PFSK-1 (cell line): ENCODE measurements at regions not wholly inside any gene's neighbourhood (a gene's known extent, or its start where the extent isn't known, plus 50 kb on each side); places are given as distances from the start of the nearest gene placed in this dataset.

Experiments
- FOXP2 ChIP-seq: optimal IDR thresholded peaks from 2 replicates; pipeline ENCODE3; 2011; ENCODE audit warnings: borderline replicate concordance, control low read depth, inconsistent platforms; ENCODE audit not compliant: insufficient read depth; ENCODE audit errors: extremely low read length, extremely low read depth
- POLR2AphosphoS5 ChIP-seq: IDR thresholded peaks from 2 replicates; pipeline ENCODE4 v1.6.1; 2012; ENCODE audit warnings: low read depth, mild to moderate bottlenecking, control low read depth, low read length, moderate library complexity
- SIN3A ChIP-seq: IDR thresholded peaks from 2 replicates; pipeline ENCODE4 v1.6.1; 2012; ENCODE audit warnings: mild to moderate bottlenecking, low read length, moderate library complexity, borderline replicate concordance; ENCODE audit not compliant: insufficient read depth
- TAF1 ChIP-seq: IDR thresholded peaks from 2 replicates; pipeline ENCODE4 v1.6.1; 2012; ENCODE audit warnings: low read length, control low read depth, borderline replicate concordance; ENCODE audit not compliant: insufficient read depth
- TF ChIP-seq, protein P1 (sequence below), 2 experiments: IDR thresholded peaks; 2 replicates each; pipeline versions ENCODE4 v1.6.1 to v1.8.0; 2011 to 2012; ENCODE audit warnings: low read depth in 2 of 2, low read length in 2 of 2, control low read depth in 1 of 2, inconsistent platforms in 1 of 2, mild to moderate bottlenecking in 1 of 2, moderate library complexity in 1 of 2; ENCODE audit not compliant: insufficient read depth in 1 of 2

DNA sequence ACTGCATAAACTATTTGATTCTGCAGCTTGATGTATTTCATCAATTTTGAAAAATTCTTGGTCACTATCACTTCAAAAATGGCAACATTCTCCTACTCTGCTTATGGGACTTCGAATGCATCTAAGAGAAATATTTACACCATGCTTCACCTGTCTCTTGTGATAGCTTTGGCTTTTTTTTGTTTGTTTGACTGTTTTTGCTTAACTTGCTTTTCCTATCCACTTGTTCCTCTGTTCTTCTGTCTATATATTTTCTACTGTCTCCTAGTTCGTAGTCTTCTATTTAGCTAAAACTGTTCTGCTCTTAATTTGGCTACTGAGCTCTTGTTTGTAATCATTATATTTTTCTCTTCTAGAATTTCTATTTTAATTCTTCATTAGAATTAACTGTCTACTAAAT lies 94.4 kb downstream of the INHBA start:
- no peak for TF ChIP-seq FOXP2
- no peak for TF ChIP-seq SIN3A
- TF ChIP-seq POLR2AphosphoS5 = no peak

DNA sequence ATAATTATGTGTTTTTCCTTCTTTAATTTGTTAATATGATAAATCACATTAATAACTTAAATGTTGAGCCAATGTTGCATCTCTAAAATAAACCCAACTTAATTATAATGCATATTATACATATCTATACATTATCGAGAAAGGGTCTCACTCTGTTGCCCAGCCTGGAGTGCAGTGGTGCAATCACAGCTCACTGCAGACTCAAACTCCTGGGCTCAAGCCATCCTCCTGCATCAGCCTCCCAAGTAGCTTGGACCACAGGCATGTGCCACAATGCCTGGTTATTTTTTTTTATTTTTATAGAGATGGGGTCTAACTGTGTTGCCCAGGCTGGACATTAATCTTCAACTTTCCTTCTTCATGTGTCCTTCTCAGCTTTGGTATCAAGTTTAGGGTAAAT lies 98.9 kb downstream of the INHBA start:
- TF ChIP-seq TAF1 (no peak), FOXP2 (no peak), POLR2AphosphoS5 (no peak), SIN3A (no peak)
- TF ChIP-seq, protein P1, sequence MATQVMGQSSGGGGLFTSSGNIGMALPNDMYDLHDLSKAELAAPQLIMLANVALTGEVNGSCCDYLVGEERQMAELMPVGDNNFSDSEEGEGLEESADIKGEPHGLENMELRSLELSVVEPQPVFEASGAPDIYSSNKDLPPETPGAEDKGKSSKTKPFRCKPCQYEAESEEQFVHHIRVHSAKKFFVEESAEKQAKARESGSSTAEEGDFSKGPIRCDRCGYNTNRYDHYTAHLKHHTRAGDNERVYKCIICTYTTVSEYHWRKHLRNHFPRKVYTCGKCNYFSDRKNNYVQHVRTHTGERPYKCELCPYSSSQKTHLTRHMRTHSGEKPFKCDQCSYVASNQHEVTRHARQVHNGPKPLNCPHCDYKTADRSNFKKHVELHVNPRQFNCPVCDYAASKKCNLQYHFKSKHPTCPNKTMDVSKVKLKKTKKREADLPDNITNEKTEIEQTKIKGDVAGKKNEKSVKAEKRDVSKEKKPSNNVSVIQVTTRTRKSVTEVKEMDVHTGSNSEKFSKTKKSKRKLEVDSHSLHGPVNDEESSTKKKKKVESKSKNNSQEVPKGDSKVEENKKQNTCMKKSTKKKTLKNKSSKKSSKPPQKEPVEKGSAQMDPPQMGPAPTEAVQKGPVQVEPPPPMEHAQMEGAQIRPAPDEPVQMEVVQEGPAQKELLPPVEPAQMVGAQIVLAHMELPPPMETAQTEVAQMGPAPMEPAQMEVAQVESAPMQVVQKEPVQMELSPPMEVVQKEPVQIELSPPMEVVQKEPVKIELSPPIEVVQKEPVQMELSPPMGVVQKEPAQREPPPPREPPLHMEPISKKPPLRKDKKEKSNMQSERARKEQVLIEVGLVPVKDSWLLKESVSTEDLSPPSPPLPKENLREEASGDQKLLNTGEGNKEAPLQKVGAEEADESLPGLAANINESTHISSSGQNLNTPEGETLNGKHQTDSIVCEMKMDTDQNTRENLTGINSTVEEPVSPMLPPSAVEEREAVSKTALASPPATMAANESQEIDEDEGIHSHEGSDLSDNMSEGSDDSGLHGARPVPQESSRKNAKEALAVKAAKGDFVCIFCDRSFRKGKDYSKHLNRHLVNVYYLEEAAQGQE (IDR thresholded peaks at IDR 0.05; ENCODE audit: insufficient read depth in 1 of 2, low read depth in 2 of 2, low read length in 2 of 2) = no peak

DNA sequence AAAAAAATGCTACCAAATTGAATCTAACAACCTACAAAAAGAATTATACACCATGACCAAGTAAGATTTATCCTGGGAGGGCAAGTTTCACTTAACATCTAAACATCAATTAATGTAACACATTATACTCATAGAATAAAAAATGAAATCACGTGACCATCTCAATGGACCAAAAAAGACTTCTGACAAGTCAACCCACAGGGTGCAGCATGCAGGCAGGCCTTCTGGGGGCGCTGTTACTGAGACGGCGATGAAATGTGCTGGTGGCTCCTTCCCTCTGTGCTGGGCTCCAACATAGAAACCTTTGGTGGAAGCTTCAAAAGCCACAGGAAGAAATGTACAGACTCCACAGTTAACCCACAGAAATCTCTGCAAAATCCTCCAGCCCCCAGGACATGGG lies 103.1 kb downstream of the INHBA start:
- TF ChIP-seq, protein P1 (IDR thresholded peaks at IDR 0.05; ENCODE audit: insufficient read depth in 1 of 2, low read depth in 2 of 2, low read length in 2 of 2) = no peak
- TF ChIP-seq POLR2AphosphoS5 (no peak), TAF1 (no peak), SIN3A (no peak), FOXP2 (no peak)

DNA sequence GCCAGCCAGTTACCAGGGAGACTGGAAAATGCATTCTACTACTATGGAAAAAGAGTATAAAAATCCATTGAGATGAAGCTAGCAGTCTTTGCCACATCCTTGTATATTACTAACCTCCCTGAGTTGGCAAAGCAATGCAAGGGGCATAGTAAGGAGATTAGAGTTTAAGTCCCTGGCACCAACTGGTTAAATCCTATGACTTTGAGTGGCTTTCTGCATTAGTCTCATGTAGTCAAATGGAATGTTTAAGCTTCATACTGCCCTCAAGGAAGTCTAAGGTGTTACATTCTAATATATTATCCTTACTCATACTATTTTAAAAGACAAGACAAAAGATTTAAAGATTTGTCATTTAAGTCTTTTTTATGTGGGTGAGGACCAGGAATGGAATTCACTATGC lies 110.1 kb downstream of the INHBA start:
- TF ChIP-seq POLR2AphosphoS5 (no peak), SIN3A (no peak), FOXP2 (no peak), TAF1 (no peak)
- TF ChIP-seq, protein P1 (IDR thresholded peaks at IDR 0.05; ENCODE audit: insufficient read depth in 1 of 2, low read depth in 2 of 2, low read length in 2 of 2) = no peak

DNA sequence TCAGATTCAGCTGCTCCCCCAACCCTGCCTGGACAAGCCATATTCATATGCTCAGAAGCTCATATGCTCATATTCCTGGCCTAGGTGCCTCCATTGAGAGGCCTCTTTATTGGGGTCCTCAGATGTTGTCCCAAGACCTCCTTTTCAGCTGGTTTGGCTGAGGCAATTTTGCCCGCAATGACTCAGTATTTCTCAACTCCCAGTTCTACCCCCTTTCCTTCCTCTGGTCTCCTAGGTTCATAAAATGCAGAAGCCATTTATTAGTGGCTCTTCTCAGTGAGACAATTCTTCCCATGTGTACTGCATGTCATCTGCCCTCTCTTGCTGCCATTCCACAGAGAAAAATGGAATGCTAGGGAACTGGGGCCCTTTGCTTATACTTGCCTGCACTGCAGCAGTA lies 110.7 kb downstream of the INHBA start:
- TF ChIP-seq TAF1 = no peak
- TF ChIP-seq FOXP2 = no peak
- TF ChIP-seq POLR2AphosphoS5 = no peak
- TF ChIP-seq, protein P1 (IDR thresholded peaks at IDR 0.05; ENCODE audit: insufficient read depth in 1 of 2, low read depth in 2 of 2, low read length in 2 of 2) = no peak
- TF ChIP-seq SIN3A = no peak
